GM10847 (cell line): ENCODE measurements at regions not wholly inside any gene's neighbourhood (a gene's known extent, or its start where the extent isn't known, plus 50 kb on each side); places are given as distances from the start of the nearest gene placed in this dataset.

Experiments used
- POLR2A ChIP-seq: IDR thresholded peaks from 2 replicates; pipeline ENCODE4 v1.6.1; 2011; ENCODE audit not compliant: insufficient read length; ENCODE audit errors: extremely low read depth

DNA sequence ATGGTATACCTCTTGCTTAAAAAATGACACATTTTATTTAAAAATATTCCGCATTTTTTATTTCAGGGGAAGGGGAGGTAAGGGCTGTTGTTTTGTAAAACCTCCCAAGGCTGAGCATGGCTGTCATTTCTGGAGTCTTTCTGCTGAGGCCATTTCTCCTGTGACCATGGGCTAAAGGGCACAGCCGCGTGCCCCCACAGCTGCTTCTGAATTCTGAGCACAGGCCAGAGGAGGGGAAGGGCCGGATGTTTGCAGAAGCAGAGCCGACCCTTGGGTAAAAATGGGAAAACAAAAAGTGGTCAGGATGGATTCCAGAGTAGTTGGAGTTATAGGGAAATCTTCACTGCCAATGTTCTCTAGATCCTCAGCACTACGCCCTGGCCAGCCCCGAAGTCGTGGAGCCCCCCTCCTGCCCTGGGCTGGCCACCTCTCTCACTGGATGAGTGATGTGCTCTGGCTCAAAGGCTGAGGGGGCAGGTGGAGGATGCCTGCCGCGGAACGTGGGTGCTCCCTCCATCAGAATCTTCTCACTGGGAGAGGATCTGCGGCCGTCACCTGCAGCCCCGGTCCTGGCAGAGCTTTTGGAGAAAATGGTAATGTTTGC, 131.3 kb upstream of the ZEB1 start:
- no peak for TF ChIP-seq POLR2A

DNA sequence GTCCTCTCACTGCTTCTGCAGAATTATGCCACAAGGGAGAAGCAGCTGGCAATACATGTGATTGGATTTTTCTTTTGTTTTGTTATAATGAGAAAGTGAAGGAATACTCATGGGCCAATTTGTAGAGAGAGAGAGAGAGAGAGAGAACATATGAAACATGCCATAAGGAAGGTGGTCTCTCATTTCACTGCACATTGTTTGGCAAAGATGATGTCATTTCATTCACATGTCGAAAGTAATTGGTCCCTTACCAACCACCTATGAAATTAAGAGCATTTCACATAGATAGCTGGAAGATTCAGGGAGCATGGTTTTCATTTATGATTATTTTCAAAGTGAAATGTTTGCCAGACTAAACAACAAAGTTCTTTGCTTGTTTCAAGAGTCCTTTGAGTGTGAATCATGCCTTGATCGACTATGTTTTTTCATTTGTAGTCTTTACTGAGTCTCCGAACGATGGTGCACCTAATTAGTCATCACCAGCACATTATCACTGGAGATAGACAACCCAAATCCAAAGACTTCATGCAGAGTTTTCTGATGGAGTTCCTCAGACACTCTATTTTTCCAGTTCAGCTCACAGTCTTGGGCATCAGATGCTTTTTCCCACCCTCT, 130.1 kb upstream of the ZEB1 start:
- TF ChIP-seq POLR2A = no peak

GRCh38 chr10:31190488-31190887, 128.5 kb upstream of the ZEB1 start:
- TF ChIP-seq POLR2A = no peak

DNA sequence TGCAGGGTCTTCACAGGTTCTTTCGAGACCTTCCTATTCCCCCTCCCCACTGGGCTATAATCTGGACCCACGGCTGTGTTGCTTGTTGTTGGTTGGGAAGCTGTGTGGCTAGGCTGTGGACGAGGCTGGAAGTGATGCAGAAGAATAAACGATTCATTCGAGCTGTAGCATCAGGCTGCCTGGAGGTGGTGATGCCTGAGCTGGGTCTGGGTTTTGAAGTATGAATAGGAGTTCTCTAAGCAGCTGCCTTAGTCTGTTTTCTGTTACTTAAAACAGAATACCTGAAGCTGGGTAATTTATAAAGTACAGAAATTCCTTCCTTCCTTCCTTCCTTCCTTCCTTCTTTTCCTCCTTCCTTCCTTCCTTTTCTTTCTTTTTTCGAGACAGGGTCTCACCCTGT, 126.5 kb upstream of the ZEB1 start:
- no peak for TF ChIP-seq POLR2A

DNA sequence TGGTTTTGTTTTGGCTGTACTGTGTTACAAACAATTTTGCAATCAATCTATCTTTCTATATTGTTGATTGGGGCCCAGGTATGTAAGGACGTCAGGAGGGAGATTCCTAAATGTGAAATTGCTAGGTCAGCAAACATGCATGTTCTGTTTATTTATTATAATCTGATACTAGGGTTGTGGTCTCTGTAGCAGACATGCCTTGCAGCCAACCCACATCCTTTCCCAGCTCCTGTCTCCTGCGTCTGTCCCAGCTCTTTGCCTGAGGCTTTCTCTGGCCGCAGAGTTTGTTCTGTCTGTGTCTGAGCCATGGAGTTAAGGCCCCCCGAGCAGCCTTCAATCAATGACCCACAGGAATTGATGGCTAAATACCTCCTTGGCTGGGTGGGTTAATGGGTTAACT, 124.0 kb upstream of the ZEB1 start:
- no peak for TF ChIP-seq POLR2A

DNA sequence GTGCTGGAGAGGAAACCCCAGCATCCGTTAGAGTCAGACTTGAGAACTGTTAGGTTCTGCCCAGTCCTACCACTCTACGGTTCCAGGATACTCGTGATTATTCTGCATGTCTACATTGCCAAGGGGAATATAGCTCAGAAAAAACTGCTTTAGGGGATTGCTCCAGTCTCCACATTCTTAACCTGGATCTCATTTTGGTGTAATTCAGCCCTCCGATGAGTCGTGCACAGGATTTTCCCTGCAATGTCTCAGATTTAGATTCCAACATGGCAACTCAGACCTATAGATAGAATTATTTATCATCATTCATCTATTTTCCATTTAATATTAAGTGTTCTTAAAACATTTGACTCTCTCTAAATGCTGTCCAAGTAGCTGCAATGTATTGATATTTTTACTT, 121.1 kb upstream of the ZEB1 start:
- no peak for TF ChIP-seq POLR2A

DNA sequence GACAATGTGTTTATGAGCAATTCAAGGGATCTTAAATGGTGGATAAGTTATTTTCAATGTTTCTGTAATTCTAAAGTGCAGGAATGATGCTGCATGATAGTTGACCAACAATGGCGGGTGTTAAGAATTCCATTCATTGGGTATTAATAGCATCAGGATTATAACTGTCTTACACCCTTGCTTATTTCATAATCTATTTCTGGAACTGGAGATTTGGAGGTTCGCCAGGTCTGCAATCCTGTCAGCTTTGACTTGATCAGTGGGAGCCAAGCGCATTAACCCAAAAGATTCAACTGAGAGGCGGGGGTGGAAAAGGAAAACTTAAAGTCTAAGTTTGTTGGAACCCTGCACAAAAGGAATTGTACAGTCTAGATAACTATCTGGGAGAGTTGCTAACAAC, 114.9 kb upstream of the ZEB1 start:
- TF ChIP-seq POLR2A = no peak

GRCh38 chr10:31207636-31208035, 111.4 kb upstream of the ZEB1 start:
- TF ChIP-seq POLR2A = no peak

DNA sequence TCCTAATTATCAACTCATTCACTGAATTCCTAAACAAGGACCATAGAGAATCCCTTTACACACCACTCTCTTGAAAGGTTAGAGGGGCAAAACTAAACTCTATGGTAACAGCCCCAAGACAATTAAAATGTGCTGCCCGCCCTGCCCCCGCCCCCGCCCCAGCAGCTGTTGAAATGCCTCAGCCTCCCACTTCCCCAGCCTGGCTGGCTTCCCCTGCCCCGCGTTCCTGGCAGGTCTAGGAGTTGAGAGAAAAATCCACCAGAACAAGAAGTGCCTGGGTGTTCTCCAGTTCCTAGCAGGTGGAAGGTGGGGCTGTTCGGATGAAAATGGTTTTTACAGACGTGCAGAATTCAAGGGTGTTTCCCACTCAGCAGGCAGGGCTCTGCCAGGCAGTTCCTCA, 109.5 kb upstream of the ZEB1 start:
- TF ChIP-seq POLR2A = no peak

DNA sequence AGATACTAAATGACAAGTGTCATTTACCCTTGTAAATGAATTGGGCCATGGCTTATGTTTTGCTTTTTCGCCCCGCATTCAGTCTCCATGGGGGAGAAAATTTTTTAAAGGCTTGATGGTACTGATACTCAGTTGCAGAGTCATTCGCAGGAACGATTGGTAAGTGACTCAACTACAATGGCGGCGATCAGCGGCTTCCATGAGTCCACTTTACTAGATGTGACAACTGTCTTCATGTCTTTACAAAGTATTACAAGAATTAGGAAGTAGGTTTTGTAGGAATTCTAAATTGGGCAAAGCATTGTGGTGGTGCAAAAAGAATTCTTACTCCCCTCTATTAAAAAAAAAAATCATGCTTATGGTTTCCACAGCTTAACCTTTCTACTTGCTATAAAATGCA, 108.8 kb upstream of the ZEB1 start:
- no peak for TF ChIP-seq POLR2A

GRCh38 chr10:31213959-31214358, 105.1 kb upstream of the ZEB1 start:
- TF ChIP-seq POLR2A = no peak

GRCh38 chr10:31215052-31215451, 104.0 kb upstream of the ZEB1 start:
- TF ChIP-seq POLR2A = no peak

DNA sequence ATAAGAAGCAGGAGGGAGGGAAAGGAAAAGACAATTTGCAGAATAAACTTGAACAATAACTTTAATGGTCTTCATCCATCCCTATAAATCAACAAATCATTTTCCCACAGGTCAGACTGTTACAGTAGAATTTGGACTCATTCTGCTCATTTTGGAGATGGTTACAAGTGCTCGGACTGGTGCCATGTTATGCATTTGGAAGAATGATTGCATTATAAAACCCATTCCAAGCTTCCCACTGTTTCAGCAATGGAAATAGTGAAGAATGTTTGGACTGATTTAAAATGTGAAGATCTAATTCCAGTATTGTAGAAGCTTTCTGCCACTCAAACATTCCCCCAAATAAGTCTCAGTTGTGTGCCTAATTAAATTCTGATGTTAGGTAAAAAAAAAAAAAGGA, 99.7 kb upstream of the ZEB1 start:
- no peak for TF ChIP-seq POLR2A

DNA sequence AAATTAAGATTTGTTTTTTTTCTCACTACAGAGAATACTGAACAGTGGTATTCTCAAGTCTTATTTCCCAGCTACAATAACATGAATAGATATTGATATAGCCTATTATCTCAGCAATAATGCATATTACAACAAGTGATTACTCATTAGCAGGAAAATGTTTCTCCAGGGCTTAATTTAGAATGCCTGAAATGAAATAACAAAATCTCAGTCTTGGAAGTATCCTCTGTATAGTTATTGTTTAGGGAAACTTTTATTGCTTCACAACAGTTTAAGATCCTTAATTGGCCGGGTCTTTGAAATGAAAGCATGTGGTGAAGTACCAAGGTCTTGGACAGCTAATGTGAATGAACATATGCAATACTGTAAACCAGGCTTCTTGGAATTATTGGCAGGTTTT, 79.1 kb upstream of the ZEB1 start:
- no peak for TF ChIP-seq POLR2A

- no peak for TF ChIP-seq POLR2A
Observed at GRCh38 chr10:31242902-31243301, 76.1 kb upstream of the ZEB1 start.

DNA sequence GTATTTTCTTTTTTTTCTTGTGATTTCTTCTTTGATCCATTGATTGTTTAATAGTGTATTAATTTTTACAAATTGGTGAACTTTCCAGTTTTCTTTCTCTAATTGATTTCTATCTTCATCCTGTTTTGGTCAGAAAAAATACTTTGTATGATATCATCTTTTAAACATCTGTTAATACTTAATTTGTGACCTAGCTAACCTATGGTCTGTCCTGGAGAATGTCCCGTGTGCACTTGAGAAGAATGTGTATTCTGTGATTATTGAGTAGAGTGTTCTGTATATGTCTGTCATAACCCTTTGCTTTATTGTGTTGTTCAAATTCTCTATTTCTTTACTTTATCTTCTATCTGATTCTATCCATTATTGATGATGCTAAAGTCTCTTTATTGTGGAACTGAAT, 65.8 kb upstream of the ZEB1 start:
- no peak for TF ChIP-seq POLR2A

DNA sequence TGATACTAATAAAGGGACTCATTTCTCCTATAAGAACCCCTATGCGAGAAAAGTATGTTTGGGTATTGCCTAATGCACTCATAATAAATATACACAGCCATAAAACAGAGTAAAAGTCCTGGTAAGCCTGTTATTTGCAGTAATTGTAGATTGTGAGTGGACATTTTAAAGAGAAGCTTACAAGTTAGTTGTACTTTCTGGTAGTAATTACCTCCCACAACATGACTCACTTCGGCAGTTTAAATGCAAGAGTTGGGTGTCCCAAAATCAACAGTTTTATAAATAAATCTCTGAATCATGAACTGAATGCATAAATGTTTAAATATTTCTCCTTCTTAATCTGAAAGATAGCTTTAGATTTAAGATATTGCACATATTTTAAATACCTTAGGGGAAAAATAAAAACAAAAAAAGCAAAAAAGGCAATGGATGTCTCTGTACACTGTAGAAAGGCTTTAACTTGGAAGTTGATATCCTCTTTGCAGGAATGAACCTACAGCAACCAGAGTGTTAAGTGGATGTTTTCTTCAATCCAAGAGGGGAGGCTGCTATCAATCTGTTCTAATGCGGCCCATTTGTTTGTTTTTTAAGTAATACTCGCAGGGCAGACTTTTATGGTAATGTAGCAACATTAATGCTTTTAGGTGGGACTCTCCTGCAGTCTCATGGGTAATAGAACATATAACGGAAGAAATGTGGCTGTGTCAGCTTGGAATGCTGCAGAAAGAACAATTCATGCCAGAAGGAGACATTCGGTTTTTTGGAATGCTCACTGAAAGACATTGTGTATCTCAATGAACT, 57.3 kb upstream of the ZEB1 start:
- TF ChIP-seq POLR2A = no peak

DNA sequence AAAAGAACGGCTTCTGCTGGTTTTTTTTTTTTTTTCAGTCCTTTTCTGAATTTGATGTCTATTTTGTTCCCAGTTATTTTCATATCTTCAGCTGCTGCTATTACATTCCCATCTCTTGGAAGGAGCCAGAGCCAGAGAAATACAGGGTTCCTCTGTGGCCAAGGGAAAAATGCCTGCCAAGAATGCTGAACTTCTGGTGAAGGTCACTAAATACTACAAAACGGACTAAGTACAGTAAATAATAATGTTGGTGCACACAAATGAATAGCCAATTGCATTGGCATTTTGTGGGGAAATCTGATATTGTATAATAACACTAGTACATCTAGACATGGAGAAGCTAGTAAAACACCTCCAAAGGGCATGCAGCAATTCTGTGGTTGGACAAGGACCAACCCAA, 56.3 kb upstream of the ZEB1 start:
- TF ChIP-seq POLR2A = no peak
